ENCODE measurements at regions not wholly inside any gene's neighbourhood (a gene's known extent, or its start where the extent isn't known, plus 50 kb on each side); places are given as distances from the start of the nearest gene placed in this dataset.
"Not testable (repeated sequence)": the region's sequence is repeated elsewhere in the genome, so short reads cannot be mapped to it uniquely, and the experiment has no call there.

DNA sequence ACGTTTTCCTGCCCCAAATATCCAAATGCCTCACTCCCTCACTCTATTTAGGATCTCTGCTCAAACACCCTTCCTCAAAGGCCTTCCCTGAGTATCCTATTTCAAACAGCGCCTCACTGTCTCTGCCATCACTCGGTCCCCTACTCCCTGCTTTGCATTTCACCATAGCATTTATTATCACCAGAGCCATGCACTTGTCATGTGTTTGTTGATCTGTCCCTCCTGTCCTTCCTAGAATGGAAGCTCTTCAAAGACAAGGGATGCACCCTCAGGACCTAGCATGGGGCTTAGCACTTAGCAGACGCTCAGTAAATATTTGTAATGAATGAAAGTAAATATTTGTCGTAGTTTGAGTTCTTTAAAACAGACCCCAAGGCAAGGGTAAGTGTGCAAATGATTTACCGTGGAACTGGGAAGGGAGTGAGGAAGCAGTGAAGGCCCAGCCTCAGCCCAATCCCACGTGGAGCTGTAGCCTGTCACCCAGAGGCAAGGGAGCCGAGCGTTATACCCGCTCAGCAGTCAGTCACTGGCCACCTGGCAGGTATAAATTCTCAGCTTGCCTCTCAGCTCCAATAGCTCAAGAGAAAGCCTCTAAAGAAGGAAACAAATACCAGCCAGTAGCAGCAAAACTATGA, 97.7 kb upstream of the KIF2A start:
- FAIRE-seq (no peak), DNase-seq (ENCODE audit: low spot score) (no peak)

DNA sequence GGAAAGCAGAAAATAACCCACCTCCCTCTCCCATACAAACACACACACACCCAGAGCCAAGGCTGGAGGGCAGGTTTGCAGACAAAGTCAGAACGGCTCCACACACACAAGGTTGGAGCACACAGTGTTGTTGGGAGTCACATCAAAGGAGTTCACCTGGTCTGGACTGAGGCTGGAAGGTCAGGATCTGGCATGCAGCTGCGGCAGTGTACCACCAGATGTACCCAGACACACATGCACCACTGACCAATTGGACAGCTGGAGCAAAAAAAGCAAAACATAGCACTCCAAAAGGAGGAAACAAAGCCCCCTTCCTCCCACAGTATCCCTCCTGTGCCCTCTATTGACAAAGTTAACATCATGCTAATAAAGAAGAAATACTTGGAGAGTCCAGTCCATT, 94.6 kb upstream of the KIF2A start:
- no peak for DNase-seq (ENCODE audit: low spot score)
- no peak for FAIRE-seq

DNA sequence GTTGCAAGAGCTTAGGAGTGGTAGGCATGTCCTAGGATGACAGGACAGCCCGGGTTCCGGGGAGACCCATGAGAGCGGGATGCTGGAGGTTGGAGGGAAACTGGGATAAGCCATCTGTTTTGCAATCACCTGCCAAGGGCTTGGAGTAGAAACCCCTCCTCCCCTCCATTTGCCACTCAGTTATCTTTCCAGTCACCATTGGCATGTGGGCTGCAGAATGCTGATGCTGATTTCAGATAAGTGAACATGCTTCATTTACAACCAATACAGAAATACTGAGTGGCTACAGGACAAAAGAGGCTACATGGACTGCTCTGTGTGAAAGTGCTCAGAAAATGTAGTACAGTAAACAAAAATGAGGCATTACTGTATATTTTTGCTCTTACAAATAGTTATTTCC, 93.4 kb upstream of the KIF2A start:
- no peak for FAIRE-seq
- no peak for DNase-seq (ENCODE audit: low spot score)

DNA sequence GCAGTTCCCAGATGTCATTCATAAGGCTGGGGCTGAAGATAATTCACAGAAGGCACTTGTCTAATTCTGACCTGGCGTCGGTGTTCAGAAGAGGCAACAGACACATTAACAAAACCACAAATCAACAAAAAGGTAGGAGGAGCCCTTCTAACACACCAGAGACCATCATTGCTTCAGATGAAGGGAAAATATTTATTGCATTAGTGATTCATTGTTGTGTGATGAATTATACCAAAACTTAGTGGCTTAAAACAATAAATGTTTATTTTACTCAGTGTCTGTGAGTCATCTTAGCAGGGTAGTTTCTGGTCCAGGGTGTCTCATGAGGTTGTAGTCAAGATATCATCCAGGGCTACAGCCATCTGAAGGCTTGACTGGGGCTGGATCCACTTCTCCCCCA, 91.3 kb upstream of the KIF2A start:
- peak; percentile 54 for DNase-seq (ENCODE audit: low spot score)
- no peak for FAIRE-seq

DNA sequence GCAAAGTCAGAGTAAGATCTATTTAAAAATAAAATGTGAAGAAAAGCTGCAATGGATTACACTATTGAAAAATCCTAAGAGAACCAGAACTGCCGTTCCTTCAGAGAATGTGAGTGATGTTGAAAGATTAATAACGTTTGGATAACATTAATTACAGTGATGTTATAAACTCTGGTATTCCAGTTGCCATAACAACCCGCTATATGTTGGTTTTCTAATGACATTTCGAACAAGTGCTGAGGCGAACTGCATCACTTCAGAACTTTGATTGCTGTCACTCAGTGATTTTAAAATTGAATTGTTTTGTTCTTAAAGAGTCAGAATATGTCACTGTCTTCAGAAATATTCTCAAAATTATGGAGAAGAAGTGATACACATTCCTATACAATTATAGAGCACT, 89.4 kb upstream of the KIF2A start:
- not testable (repeated sequence) for FAIRE-seq; DNase-seq (ENCODE audit: low spot score)

DNA sequence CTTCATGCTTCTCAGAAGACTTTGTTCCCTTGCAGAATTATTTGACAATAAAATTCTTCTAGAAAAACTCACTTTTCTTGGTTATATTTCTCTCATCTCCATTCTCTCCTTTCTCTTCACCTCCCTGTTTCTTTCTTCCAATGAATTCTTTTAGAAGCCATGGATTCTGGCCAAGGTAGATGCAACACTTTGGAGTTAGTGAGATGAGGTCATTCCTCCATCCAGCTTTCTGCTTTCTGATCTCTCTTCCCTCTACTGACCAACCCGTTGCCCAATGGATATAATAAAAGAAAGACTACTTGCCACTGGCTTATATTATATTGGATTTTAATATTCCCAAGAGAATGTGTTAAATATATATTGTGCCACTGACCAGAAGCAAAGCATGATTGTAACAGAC, 88.9 kb upstream of the KIF2A start:
- DNase-seq (ENCODE audit: low spot score); FAIRE-seq: not testable (repeated sequence)

DNA sequence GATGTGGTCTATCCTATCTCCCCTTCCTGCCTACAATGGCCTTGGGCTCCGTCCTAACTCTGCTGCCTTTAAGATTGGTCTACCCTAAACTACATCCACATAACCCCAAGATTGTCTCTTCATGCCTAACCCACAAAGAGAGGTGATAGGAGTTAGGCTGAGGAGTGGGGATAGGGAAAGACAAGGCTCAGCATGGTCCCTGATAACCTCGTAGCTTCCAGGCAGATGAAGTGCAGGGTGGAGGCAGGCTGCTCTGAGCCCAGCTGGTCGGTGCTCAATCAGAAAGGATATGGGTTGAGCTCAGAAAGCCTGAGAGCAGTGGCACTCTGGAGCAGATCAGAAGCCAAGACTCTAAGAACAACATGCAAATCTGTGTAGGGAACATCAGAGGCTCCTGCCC, 87.1 kb upstream of the KIF2A start:
- DNase-seq (ENCODE audit: low spot score); FAIRE-seq: not testable (repeated sequence)

DNA sequence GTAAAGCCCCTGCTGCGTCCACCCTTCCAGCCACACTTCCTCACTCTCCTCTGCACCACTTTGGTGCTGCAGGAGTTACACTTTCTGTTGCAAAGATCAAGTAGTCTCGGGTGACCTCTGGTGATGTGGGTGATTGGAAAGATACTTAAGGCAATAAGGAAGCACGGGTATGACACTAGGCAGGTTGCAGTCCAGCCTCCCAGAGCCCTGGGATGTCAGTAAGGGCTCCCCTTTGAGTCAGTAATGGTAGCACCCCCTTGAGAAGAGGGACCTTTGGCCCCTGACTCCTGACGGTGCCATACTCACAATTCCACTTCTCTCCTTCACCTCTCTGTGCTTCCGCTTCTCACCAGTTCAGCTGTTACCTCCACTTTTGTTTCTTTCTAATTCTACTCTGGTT, 84.1 kb upstream of the KIF2A start:
- FAIRE-seq; DNase-seq (ENCODE audit: low spot score): not testable (repeated sequence)

DNA sequence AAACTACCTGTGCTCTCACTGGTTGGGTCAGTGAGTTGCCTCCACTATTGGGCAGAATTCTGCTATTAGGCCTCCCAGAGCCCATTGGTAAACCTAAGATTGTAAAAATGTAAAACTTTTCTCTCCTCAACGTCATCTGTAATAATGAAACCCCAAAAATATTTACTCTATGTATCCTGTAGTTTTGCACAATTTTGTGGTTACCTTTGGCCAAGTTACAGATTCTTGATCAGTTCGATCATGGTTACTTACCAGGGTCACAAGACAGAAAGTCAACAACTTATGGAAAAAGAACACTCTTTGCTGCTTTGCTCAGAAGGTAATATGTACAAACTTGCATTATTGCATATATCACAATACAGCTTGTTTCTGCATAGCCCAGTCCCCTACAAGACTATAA, 83.7 kb upstream of the KIF2A start:
- not testable (repeated sequence) for FAIRE-seq; DNase-seq (ENCODE audit: low spot score)

DNA sequence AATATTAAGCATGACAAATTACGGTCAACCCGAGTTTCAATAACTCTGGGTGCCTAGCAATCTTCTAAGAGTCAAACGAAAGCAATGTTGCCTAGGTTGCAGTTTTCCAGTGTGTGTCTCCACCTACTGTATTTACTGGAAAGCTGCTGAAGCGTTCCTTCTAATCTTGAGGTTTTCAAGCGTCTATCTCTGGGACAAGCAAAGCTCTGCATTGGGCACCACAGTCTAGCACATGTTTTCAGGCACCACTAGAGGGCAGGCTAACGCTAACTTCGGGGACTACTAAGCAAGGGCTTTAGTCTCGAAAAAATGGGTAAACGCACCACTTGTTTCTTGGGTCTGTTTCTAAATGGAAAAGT, 82.7 kb upstream of the KIF2A start:
- DNase-seq (ENCODE audit: low spot score); FAIRE-seq: not testable (repeated sequence)

DNA sequence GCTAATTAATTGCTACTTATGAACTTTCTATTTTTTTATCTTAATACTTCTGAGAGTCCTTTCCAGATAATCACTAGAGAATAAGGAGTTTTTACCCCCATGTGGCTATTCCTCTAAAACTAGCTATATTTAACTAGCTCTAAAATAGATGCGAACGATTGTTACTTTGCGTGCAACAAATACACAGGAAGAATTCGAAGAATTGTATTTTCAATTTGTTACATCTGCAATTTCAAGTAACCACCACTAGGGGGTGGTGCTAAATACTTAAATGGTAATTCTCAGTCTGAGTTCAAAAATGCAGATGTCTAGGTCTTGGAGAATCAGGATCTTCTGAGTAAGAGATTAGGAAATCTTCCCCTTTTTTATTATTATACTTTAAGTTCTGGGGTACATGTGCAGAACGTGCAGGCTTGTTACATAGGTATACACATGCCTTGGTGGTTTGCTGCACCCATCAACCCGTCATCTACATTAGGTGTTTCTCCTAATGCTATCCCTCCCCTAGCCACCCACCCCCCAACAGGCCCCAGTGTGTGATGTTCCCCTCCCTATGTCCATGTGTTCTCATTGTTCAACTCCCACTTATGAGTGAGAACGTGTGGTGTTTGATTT, 80.9 kb upstream of the KIF2A start:
- not testable (repeated sequence) for FAIRE-seq; DNase-seq (ENCODE audit: low spot score)

DNA sequence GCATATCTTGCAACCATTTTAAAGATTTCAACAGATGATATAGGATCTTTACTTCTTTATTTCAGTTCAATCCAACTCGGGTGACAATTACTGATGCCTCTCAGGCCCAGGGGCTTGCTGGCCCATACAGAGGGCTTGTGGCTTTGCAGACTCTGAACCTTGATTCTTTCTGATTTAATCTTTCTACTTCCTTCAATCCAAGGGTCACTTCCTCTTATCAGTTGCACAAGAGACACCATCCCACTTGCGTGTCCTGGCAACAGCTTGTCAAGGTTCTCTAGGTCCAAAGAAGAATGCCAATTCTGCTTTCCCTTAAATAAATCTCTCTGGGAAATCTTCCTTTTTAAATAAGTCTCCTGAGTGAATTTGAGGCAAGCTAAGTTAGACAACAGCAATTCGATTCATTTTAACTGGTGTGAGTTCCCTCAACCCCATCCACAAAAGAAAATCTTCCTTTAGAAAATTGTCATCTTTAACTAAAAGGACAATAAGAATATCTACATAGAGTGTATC, 75.1 kb upstream of the KIF2A start:
- DNase-seq (ENCODE audit: low spot score); FAIRE-seq: not testable (repeated sequence)

DNA sequence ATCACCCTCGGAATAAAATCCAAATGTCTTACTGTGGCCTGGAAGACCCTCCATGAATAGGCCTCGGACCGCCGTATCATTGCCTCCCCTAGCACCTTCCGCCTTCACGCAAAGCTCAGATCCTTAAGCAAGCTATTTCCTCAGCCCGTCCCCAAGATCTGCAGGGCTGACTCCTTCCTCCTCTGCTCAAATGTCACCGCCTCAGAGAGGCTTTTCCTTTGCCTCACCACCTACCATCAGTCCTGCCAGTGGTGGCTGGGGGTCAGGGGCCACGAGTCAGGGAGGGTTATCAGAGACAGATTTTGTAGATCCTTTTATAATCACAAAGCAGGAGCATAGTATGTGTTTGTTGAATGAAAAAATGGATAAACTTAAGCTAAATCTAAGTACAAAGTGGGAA, 74.4 kb upstream of the KIF2A start:
- DNase-seq (ENCODE audit: low spot score) (no peak), FAIRE-seq (no peak)

DNA sequence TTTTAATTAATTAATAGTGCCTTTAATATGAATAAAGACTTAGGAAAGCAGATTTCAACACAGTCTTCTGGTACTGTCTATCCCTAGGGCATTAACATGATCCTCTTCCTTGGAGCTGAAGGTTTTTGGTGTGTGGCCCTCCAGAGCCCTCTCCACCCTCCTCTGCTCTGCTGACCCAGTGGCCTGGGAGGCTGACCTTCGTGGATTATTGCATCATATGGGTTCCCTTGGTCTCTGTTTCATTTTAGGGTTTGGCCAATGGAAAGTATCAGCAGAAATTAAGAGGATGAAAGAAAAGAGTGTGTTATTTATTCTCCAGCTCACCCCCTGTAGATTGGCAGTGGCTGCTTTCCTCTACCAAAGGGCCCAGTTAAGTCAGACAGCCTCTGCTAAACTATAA, 73.8 kb upstream of the KIF2A start:
- FAIRE-seq; DNase-seq (ENCODE audit: low spot score): not testable (repeated sequence)

DNA sequence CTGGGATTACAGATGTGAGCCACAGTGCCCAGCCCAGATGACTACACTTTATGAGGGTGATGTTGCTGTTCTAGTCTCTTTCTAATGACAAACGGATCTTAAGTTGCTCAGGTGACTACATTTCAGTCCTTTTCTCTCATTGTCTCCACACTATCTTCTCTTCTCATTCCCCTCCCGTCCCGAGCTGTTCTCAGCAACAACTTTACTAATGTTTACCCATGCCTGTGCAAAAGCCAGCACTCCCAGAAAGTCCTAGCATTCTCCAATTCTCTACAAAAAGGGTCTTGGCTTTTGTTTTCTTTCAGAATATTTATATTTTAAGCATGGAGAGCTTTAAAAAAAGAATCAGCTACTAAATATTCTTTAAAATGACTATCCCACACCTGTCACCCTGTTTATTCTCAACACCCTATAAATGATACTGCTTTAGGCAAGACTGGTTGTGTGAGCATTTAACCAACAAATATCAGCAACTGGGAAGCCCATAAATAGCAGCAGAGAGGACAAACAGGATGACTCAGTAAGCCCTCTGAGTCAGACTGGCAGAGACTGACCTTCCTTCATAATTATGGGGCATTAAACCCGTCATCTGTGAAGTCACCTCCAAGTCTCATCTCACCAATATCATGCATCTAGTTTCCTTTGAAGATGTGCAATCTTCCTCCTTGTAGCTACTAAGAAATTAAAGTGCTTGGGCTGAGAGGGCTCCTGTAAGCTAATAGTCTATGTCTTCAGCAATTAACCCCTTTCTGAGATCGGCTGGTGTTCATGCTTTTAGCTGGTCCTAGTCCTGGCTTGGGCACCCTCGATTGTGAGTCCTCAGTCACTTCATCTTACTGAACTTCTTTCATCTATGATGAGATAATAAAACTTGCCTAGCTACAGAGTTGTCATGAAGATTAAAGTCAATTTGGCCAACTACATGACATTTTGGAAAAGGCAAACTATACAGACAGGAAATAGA, 72.6 kb upstream of the KIF2A start:
- DNase-seq (ENCODE audit: low spot score); FAIRE-seq: not testable (repeated sequence)

DNA sequence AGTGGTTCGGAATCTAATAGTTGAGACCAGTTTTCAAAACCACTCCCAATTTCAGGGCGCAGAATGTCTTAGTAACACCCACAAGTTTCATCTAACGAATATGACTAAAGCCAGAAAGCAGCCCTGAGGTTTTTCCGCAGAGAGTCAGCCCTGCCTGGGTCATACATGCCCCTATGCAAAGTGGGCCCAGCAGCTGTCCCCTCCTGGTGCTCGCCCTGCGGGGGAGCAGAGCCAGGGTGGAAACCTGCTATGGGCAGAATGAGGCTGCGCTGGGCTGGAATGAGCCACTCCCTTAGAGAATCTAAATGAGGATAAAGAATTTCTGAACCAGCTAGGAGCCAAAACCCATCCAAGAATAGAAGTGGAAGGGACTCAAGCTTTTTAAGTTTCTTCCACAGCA, 69.4 kb upstream of the KIF2A start:
- FAIRE-seq: not testable (repeated sequence)

DNA sequence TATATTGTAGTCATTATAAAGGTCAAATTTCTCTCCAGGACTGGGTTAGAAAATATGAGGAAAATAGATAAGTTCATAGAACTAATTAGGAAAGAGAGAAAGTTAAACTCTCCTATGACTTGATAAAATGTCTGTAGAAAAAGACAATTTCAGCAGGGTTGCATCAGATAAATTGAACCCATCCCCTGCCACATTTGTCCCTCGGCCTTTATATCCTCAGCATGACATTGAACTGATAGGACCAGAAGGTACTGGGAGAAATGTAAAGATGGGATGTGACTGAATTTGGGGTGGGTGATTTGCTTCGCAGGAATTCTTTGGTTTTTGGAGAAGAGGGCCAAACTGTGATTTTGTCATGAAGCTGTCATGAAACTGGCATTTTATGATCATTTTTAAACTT, 68.1 kb upstream of the KIF2A start:
- FAIRE-seq; DNase-seq (ENCODE audit: low spot score): not testable (repeated sequence)

More for the DNA sequence above, 69.4 kb upstream of the KIF2A start:
- DNase-seq (ENCODE audit: low spot score): not testable (repeated sequence)

DNA sequence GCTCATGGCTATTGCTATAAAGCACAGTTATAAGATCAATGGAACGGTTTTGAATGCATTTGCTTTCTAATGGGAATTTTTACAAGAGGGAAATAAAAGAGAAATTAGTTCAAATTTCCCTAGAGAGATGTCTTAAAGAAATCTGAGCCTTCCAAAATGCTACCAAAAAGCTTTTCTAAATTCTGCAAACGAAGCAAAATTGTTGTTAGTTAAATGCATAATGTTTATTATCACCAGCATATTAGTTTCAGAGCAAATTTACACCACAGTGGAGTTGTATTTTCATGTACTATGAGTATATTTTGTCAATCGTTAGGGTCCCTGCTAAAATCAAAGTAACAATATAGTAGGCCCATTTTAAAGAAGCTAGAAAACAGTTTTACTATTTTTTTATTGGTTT, 67.4 kb upstream of the KIF2A start:
- DNase-seq (ENCODE audit: low spot score); FAIRE-seq: not testable (repeated sequence)

DNA sequence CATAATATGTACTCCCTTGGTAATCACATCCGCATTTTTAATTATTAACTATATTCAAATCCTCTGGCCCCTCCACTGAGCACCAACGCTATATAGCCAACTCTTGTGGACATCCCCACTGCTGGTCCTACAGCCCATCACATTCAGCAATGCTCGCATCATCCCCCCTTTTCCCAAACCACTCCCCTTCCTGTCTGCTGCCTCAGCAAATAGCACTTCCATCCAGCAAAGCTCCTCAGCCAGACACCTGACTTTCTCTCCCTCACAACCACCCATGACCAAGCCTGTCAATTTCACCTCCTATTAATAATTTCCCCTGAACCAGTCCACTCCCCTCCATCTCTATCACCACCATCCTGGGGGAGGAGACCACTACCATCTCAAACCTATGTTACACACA, 65.5 kb upstream of the KIF2A start:
- FAIRE-seq; DNase-seq (ENCODE audit: low spot score): not testable (repeated sequence)

DNA sequence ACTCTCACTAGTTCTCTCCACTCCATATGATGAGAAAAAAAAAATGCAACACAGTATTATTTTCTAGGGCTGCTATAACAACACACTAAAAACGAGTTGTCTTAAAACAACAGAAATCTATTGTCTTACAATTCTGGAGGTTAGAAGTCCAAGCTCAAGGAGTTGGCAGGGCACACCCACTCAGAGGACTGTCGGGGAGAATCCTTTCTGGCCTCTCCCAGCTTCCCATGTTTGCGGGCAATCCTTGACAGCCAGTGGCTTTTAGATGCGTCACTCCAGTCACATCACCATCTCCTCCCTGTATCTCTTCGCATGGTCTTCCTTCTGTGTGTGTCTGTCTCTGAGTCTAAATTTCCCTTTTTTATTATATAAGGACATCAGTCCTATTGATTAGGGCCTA, 64.0 kb upstream of the KIF2A start:
- FAIRE-seq; DNase-seq (ENCODE audit: low spot score): not testable (repeated sequence)

DNA sequence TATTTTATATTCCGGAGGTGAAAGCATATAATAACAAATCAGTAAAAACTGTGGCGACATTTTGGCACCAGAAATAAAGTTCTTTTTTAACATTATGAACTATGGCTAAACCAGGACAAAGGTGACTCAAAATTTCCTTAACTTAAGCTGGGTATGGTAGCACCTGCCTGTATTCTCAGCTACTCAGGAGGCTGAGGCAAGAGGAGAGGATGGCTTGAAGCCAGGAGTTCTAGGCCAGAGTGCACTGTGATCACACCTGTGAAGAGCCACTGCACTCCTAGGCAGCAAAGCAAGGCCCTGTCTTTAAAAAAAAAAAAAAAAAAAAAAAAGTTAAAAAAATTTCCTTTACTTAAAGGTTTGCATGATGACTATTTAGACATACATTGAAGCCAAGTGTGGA, 63.0 kb upstream of the KIF2A start:
- not testable (repeated sequence) for DNase-seq (ENCODE audit: low spot score); FAIRE-seq

DNA sequence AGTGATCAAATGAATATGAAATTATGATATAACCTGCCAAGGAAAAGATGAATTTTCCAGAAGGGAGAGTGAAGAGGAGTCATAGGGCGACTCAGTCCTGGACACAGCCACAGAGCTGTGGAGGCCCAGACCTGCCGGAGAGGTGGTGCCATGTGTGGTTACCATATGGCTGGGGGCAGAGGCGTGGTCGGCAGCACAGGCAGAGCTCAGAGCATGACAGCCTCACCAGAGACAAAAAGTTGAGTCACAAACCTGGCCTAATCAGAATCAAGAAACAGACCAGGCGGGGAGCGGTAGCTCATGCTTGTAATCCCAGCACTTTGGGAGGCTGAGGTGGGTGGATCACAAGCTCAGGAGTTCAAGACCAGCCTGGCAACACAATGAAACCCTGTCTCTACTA, 57.8 kb upstream of the KIF2A start:
- not testable (repeated sequence) for FAIRE-seq; DNase-seq (ENCODE audit: low spot score)
